RWPE2 (cell line): ENCODE measurements at regions not wholly inside any gene's neighbourhood (a gene's known extent, or its start where the extent isn't known, plus 50 kb on each side); places are given as distances from the start of the nearest gene placed in this dataset.

Source experiments
- ATAC-seq: fragments of 200-7000 bp; cut with Tn5 transposase; 3 replicates; pipeline ENCODE4 v1.9.1; 2021; ENCODE audit warnings: low read depth
- DNase-seq: peaks from one replicate; pipeline ENCODE4 v3.0.0-alpha.2; 2020; ENCODE audit warnings: low spot score
- H3K27ac ChIP-seq: fragments of 450-650 bp; 2 replicates; pipeline ENCODE4 v1.5.1; 2017; ENCODE audit warnings: mild to moderate bottlenecking; ENCODE audit not compliant: poor library complexity, severe bottlenecking
- H3K27me3 ChIP-seq: fragments of 250-450 bp; sonication (Bioruptor Pico); 2 replicates; pipeline ENCODE4 v1.5.1; 2021; ENCODE audit warnings: mild to moderate bottlenecking, moderate library complexity; ENCODE audit not compliant: insufficient read depth, poor library complexity, severe bottlenecking
- H3K36me3 ChIP-seq: fragments of 250-450 bp; sonication (Bioruptor Pico); 2 replicates; pipeline ENCODE4 v1.5.1; 2020; ENCODE audit warnings: low read depth, mild to moderate bottlenecking, moderate library complexity
- H3K4me1 ChIP-seq: fragments of 250-450 bp; sonication (Bioruptor Pico); 2 replicates; pipeline ENCODE4 v1.5.1; 2021; ENCODE audit warnings: mild to moderate bottlenecking, moderate library complexity; ENCODE audit not compliant: insufficient read depth, poor library complexity, severe bottlenecking
- H3K4me3 ChIP-seq: fragments of 250-450 bp; sonication (Bioruptor Pico); 2 replicates; pipeline ENCODE4 v1.5.1; 2021; ENCODE audit warnings: mild to moderate bottlenecking, moderate library complexity; ENCODE audit not compliant: severe bottlenecking
- H3K9me3 ChIP-seq: fragments of 250-450 bp; sonication (Bioruptor Pico); 2 replicates; pipeline ENCODE4 v1.5.1; 2021; ENCODE audit warnings: mild to moderate bottlenecking, moderate library complexity; ENCODE audit not compliant: severe bottlenecking
- CTCF ChIP-seq: fragments of 450-650 bp; IDR thresholded peaks from one replicate; pipeline ENCODE4 v1.5.1; 2017; ENCODE audit warnings: mild to moderate bottlenecking, moderate library complexity; ENCODE audit not compliant: poor library complexity, severe bottlenecking

- no peak overlapping the region for H3K4me3 ChIP-seq
- peak; percentile 12; the same call in 1 of the 3 replicates for ATAC-seq
- H3K27ac ChIP-seq: no peak overlapping the region
- no peaks in the 10 kb centered on the region for H3K36me3 ChIP-seq
- TF ChIP-seq CTCF: no peak
- no peaks in the 10 kb centered on the region for H3K27me3 ChIP-seq
- no peak for DNase-seq
- H3K4me1 ChIP-seq: peaks cover 18% of the 10 kb centered on the region
- H3K9me3 ChIP-seq: no peaks in the 10 kb centered on the region
These were observed 771.1 kb upstream of the LUZP2 start for GRCh38 chr11:23725752-23726151.

- DNase-seq (no peak), ATAC-seq (no peak)
- no peak for TF ChIP-seq CTCF
- Histone ChIP-seq H3K4me3 (no peak overlapping the region), H3K27ac (no peak overlapping the region), H3K9me3 (no peaks in the 10 kb centered on the region), H3K36me3 (no peaks in the 10 kb centered on the region), H3K4me1 (peaks cover 18% of the 10 kb centered on the region), H3K27me3 (no peaks in the 10 kb centered on the region)
These were observed 769.5 kb upstream of the LUZP2 start for GRCh38 chr11:23727387-23727786.

GRCh38 chr11:23727794-23728193 is 769.1 kb upstream of the LUZP2 start:
- ATAC-seq (peak; percentile 91), DNase-seq (no peak)
- Histone ChIP-seq H3K4me1 (peaks cover 18% of the 10 kb centered on the region), H3K36me3 (no peaks in the 10 kb centered on the region), H3K27me3 (no peaks in the 10 kb centered on the region), H3K27ac (no peak overlapping the region), H3K4me3 (no peak overlapping the region), H3K9me3 (no peaks in the 10 kb centered on the region)
- no peak for TF ChIP-seq CTCF

- Histone ChIP-seq H3K36me3 (no peaks in the 10 kb centered on the region), H3K4me1 (peaks cover 16% of the 10 kb centered on the region), H3K27ac (no peak overlapping the region), H3K4me3 (no peak overlapping the region), H3K27me3 (no peaks in the 10 kb centered on the region), H3K9me3 (no peaks in the 10 kb centered on the region)
- no peak for ATAC-seq
- no peak for DNase-seq
- TF ChIP-seq CTCF: no peak
These were observed 767.8 kb upstream of the LUZP2 start for GRCh38 chr11:23729088-23729487.

GRCh38 chr11:23730307-23730998 is 766.4 kb upstream of the LUZP2 start:
- H3K9me3 ChIP-seq: no peaks in the 10 kb centered on the region
- no peaks in the 10 kb centered on the region for H3K27me3 ChIP-seq
- DNase-seq (no peak), ATAC-seq (no peak)
- H3K27ac ChIP-seq: no peak overlapping the region
- H3K4me1 ChIP-seq: peaks cover 11% of the 10 kb centered on the region
- no peaks in the 10 kb centered on the region for H3K36me3 ChIP-seq
- no peak for TF ChIP-seq CTCF
- no peak overlapping the region for H3K4me3 ChIP-seq
